GM19395 (cell line): ENCODE measurements at regions not wholly inside any gene's neighbourhood (a gene's known extent, or its start where the extent isn't known, plus 50 kb on each side); places are given as distances from the start of the nearest gene placed in this dataset.

ENCODE experiments used
- ATAC-seq: cut with Tn5 transposase; IDR thresholded peaks from one replicate; pipeline ENCODE4 v1.9.1; 2021; ENCODE audit warnings: mild to moderate bottlenecking, moderate library complexity; ENCODE audit not compliant: unreplicated experiment

- no peak for ATAC-seq
Measured at GRCh38 chr4:14218641-14219040, 591.1 kb upstream of the BOD1L1 start.

DNA sequence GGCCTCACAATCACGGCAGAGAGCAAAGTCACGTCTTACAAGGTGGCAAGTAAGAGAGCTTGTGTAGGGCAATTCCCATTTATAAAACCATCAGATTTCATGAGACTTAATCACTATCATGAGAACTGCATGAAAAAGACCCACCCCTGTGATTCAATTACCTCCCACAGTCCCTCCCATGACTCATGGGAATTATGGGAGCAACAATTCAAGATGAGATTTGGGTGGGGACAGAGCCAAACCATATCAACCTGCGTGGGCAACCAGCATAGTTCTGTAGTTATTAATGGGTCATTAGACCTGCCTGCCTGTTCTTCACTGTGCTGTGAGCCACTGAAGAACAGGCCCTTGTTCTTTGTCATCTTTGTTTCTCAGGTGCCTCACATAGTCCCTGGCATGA lies 593.7 kb upstream of the BOD1L1 start:
- no peak for ATAC-seq

DNA sequence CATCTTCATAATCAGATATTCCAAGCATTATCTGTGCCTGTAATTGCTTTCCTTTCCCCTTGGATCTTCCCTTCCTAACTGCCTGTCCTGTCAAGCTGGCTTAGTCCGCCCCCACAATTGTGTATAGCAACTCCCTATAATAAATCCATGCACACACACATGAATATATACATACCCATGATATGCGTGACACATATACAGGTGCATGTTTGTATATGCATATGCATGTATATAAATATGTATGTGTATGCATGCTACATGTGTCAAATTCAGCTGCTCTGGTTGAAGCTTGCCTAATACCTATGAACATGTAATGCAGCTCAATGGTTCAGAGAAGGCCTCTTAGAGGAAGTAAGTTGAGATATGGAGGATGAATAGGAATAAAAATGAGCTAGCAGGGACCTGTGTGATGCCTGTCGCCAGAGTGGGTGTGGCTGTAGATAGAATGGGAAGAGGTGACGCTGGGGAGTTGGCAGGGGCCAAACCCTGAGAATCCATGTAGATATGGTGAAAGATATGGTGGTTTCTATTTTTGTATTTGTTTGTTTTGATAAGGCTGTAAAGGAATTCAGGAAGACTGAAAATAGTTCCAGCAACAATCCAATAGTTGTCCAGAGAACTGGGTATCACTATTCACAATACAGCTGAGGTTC lies 595.0 kb upstream of the BOD1L1 start:
- ATAC-seq = no peak

DNA sequence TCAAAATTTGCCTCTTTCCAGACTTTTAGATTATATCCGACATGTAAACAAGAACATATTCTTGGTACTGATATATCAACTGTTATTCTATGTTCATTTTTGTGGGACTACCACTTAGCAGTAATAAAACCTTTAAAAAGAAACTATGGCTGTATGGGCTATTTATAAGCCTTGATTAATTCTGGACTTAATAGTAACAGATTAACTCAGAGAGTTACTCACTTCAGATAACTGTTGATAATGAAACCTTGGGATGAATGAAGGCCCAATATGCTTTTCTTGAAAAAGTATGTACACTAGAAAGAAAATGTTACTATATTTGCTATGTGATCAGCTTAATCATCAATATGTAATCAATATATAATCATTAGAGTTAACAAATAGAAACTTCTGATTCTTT lies 595.9 kb upstream of the BOD1L1 start:
- no peak for ATAC-seq

- no peak for ATAC-seq
Measured at GRCh38 chr4:14225688-14226207, 598.2 kb upstream of the BOD1L1 start.

DNA sequence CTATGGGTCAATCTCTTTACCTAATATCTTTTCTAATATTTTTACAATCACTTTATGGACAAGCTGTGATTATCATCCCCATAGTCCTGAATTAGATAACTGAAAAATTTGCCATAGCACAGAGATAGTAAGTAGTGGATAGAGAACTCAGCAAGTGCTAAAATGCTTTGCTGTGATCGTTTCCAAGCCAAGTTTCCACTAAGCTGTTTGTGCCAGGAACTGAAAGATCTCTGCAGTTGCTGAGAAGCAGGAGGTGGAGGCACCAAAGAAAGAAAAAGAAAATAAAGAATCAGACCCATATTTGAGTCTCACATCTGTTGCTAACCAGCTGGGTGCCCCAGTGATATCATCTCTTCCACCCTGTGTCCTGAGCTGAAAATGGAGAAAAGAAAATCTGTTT lies 605.6 kb upstream of the BOD1L1 start:
- no peak for ATAC-seq

- ATAC-seq = no peak
Measured at GRCh38 chr4:14234307-14234706, 606.8 kb upstream of the BOD1L1 start.

- no peak for ATAC-seq
Measured at GRCh38 chr4:14236359-14236758, 608.8 kb upstream of the BOD1L1 start.

GRCh38 chr4:14237911-14238310 lies 610.4 kb upstream of the BOD1L1 start:
- ATAC-seq = no peak

GRCh38 chr4:14241574-14241973 lies 614.0 kb upstream of the BOD1L1 start:
- ATAC-seq = no peak

DNA sequence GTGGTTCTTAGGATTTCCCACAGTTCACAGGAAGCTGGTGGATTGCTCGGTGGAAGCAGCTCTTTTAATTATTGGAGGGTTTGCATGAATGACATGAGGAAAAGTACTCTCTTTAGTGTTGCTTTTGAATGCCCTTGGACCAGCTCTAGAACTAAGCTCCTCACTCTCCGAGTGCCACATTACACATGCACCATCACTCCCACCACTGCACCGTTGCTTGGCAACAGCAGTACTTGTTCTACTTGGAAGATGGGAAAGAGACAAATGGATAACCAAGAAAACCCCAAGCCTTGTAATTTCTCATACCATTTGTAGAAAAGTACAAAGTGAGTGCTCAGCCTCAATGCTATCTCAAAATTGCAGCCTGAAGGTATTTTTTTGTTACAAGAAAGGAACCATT lies 620.2 kb upstream of the BOD1L1 start:
- ATAC-seq = no peak

- no peak for ATAC-seq
Measured at GRCh38 chr4:14249226-14249625, 621.7 kb upstream of the BOD1L1 start.

DNA sequence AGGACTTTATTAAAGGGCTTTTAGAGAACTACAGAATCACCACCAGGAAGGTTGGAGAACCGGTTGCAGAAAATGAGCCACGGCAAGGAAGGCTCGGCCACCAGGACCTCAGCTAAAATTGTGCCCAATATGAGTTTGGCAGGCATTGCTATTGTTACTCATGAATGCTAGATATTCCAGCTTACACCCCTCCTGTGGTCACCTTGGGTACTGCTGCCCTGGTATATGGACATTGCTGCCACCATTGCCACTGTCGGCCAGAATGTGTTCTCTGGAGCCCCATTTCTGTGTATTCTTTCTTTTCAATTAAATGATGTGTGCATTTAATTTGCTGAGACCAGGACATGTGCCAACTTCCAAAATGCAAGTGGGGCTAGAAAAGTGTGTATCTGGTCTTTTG lies 626.7 kb upstream of the BOD1L1 start:
- peak; percentile 86 for ATAC-seq

GRCh38 chr4:14254926-14255325 lies 627.4 kb upstream of the BOD1L1 start:
- ATAC-seq = no peak

- ATAC-seq = no peak
Measured at GRCh38 chr4:14257903-14258302, 630.4 kb upstream of the BOD1L1 start.

DNA sequence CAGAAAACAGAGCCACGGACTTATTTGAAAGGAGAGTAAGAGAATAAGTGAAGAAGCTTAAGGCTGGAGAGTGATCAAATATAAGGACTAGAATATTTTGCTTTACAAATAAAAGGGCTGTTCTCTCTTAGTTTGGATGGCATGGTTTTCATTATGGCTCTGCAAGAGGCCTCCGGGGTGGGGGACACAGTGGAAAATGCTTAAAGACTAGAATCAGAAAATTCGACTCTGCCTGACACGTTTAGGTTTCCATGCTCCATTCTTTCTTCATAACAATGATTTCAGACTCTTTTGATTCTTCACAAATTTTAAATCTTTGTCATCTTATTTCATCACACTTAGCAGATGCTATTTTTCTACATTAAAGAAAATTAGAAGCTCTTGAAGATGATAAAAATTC lies 632.4 kb upstream of the BOD1L1 start:
- no peak for ATAC-seq

GRCh38 chr4:14260591-14260990 lies 633.1 kb upstream of the BOD1L1 start:
- ATAC-seq = no peak

DNA sequence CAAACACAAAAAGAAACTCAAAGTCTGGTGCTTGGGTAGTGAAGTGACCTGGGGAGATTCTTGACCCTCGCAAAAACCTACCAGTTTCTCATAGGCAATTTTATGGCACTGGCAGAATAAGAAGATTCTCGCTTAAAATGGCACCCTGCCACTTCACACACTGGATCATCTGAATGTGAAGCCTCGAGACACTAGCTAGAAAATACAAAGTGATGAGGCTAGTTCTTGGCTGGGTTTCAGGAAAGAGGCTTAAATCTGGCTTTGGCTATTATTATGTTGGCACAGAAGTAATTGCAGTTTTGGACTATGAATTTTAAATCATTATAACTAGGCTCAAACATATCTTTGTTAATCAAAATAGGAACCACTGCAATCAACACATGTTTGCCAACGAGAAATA lies 634.7 kb upstream of the BOD1L1 start:
- ATAC-seq = no peak

- ATAC-seq = no peak
Measured at GRCh38 chr4:14264437-14264836, 636.9 kb upstream of the BOD1L1 start.

GRCh38 chr4:14265651-14266050 lies 638.1 kb upstream of the BOD1L1 start:
- no peak for ATAC-seq

- ATAC-seq = no peak
Measured at GRCh38 chr4:14267373-14268060, 640.0 kb upstream of the BOD1L1 start.

DNA sequence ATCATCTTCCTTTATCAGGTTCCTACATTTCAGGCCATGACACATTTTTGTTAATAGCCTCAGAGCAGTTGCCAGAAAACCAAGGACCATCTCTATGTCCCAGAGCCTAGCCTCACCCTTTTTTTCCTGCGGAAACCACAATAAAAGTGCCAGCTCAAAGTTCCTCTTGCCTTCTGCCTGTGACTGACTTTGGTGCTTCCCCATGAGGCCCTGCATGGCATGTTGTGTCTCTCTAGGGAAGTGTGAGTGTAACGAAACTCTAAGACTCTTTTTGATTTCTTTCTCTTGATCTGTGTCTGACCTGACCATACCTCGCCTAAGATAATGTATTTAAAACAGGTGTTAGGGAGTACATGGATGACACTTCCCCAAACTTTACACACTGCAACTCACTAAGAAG lies 642.3 kb upstream of the BOD1L1 start:
- ATAC-seq = no peak

GRCh38 chr4:14272206-14272605 lies 644.7 kb upstream of the BOD1L1 start:
- no peak for ATAC-seq
